PC-3 (cell line): ENCODE measurements at regions not wholly inside any gene's neighbourhood (a gene's known extent, or its start where the extent isn't known, plus 50 kb on each side); places are given as distances from the start of the nearest gene placed in this dataset.

Experiments used
- ATAC-seq: fragments of 200-7000 bp; cut with Tn5 transposase; 2 replicates; pipeline ENCODE4 v1.9.1; 2020; ENCODE audit warnings: mild to moderate bottlenecking, moderate library complexity
- BruUV-seq: library from RNA; stranded (reverse); fragments of 400-500 nt; replicated peaks from 2 replicates; lab custom pipeline; 2021; lab: Mats Ljungman, UMichigan
- CTCF ChIA-PET: fragments of 300-600 bp; sonication (Branson Sonifier 250); formaldehyde crosslinking; loops from one replicate; lab custom pipeline; 2022; ENCODE audit warnings: antibody characterized with exemption; lab: Charles Lee
- POLR2A ChIA-PET: fragments of 300-600 bp; sonication (Branson Sonifier 250); formaldehyde crosslinking; loops from one replicate; lab custom pipeline; 2022; ENCODE audit warnings: antibody characterized with exemption; ENCODE audit not compliant: unreplicated experiment; lab: Charles Lee
- DNase-seq: peaks from one replicate; pipeline ENCODE4 v3.0.0-alpha.2; 2015
- H2AFZ ChIP-seq: fragments of 300-600 bp; sonication (generic); 2 replicates; pipeline ENCODE4 v1.6.0; 2016; ENCODE audit warnings: antibody characterized with exemption, low read length
- H3F3A ChIP-seq: fragments of 300-600 bp; sonication (generic); one replicate; pipeline ENCODE4 v1.6.0; 2017; ENCODE audit warnings: antibody characterized with exemption, low read length, control low read depth, mild to moderate bottlenecking; ENCODE audit not compliant: unreplicated experiment
- H3K27ac ChIP-seq: fragments of 300-600 bp; sonication (generic); 2 replicates; pipeline ENCODE4 v1.5.1; 2016; ENCODE audit warnings: mild to moderate bottlenecking, low read length
- H3K27me3 ChIP-seq: fragments of 300-600 bp; sonication (generic); 2 replicates; pipeline ENCODE4 v1.6.1; 2016; ENCODE audit warnings: low read length, mixed read lengths
- H3K36me3 ChIP-seq: fragments of 300-600 bp; sonication (generic); 2 replicates; pipeline ENCODE4 v1.6.1; 2016; ENCODE audit warnings: low read depth, mixed run types, low read length, mixed read lengths
- H3K4me1 ChIP-seq: fragments of 300-600 bp; sonication (generic); 2 replicates; pipeline ENCODE4 v1.5.1; 2016; ENCODE audit warnings: low read length; ENCODE audit not compliant: insufficient read depth
- H3K4me2 ChIP-seq: fragments of 300-600 bp; sonication (generic); 2 replicates; pipeline ENCODE4 v1.6.0; 2016; ENCODE audit warnings: low read length
- H3K4me3 ChIP-seq: fragments of 300-600 bp; sonication (generic); 2 replicates; pipeline ENCODE4 v1.5.1; 2016; ENCODE audit warnings: mild to moderate bottlenecking, low read length, mixed read lengths
- H3K79me2 ChIP-seq: fragments of 300-600 bp; sonication (generic); 2 replicates; pipeline ENCODE4 v1.6.1; 2017; ENCODE audit warnings: low read length, mixed read lengths
- H3K9ac ChIP-seq: fragments of 300-600 bp; sonication (generic); 2 replicates; pipeline ENCODE4 v1.6.0; 2016; ENCODE audit warnings: mild to moderate bottlenecking, low read length
- H3K9me2 ChIP-seq: fragments of 300-600 bp; sonication (generic); replicated peaks from 2 replicates; pipeline ENCODE4 v1.6.1; 2016; ENCODE audit warnings: mixed run types, low read length, mixed read lengths
- H3K9me3 ChIP-seq: fragments of 300-600 bp; sonication (generic); 2 replicates; pipeline ENCODE4 v1.6.1; 2016; ENCODE audit warnings: low read length, mixed read lengths
- H4K20me1 ChIP-seq: fragments of 300-600 bp; sonication (generic); 2 replicates; pipeline ENCODE4 v1.6.1; 2016; ENCODE audit warnings: low read length, mixed read lengths
- EZH2 ChIP-seq: fragments of 300-600 bp; sonication (generic); IDR thresholded peaks from one replicate; pipeline ENCODE4 v1.6.1; 2017; ENCODE audit warnings: antibody characterized with exemption, mild to moderate bottlenecking, low read length; ENCODE audit not compliant: unreplicated experiment
- EZH2phosphoT487 ChIP-seq: fragments of 300-600 bp; sonication (generic); IDR thresholded peaks from 2 replicates; pipeline ENCODE4 v1.6.1; 2018; ENCODE audit warnings: mild to moderate bottlenecking, antibody characterized with exemption, low read length, borderline replicate concordance
- intact Hi-C: fragments of 100-400 bp; cut with micrococcal nuclease; formaldehyde crosslinking; loops from 2 replicates; pipeline ENCODE4 v1.9.0; 2023
- TF ChIP-seq, protein P1 (sequence below): fragments of 300-600 bp; sonication (generic); conservative IDR thresholded peaks from 2 replicates; pipeline ENCODE4 v1.5.1; 2017; ENCODE audit warnings: antibody characterized with exemption, low read depth, mild to moderate bottlenecking, low read length

DNA sequence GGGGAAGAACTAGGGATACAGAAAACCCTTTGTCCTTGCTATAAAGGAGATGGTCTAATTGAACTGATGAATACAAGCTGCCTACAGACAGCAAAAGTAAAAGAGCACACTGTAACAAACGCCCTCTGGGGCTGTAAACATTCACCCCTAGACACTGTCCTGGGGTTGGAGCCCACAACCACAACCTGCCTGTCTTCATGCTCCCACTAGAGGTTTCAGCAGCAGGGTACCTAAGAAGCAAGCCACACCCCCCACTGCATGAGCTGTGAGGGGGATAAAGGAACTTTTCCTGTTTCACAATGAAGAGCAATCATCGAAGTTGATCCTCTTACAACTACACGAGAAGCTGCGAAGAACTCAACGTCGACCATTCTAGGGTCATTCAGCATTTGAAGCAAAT lies 90.5 kb upstream of the LUZP2 start:
- CTCF ChIA-PET: no interaction called here
- H3K9ac ChIP-seq: no peak overlapping the region
- TF ChIP-seq EZH2: no peak
- no peak for TF ChIP-seq EZH2phosphoT487
- TF ChIP-seq, protein P1, sequence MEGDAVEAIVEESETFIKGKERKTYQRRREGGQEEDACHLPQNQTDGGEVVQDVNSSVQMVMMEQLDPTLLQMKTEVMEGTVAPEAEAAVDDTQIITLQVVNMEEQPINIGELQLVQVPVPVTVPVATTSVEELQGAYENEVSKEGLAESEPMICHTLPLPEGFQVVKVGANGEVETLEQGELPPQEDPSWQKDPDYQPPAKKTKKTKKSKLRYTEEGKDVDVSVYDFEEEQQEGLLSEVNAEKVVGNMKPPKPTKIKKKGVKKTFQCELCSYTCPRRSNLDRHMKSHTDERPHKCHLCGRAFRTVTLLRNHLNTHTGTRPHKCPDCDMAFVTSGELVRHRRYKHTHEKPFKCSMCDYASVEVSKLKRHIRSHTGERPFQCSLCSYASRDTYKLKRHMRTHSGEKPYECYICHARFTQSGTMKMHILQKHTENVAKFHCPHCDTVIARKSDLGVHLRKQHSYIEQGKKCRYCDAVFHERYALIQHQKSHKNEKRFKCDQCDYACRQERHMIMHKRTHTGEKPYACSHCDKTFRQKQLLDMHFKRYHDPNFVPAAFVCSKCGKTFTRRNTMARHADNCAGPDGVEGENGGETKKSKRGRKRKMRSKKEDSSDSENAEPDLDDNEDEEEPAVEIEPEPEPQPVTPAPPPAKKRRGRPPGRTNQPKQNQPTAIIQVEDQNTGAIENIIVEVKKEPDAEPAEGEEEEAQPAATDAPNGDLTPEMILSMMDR: no peak
- intact Hi-C loops: no loop called here
- H3K36me3 ChIP-seq: no peaks in the 10 kb centered on the region
- POLR2A ChIA-PET: no interaction called here
- H3K79me2 ChIP-seq: no peaks in the 10 kb centered on the region
- no peaks in the 10 kb centered on the region for H3F3A ChIP-seq
- ATAC-seq (no peak), DNase-seq (no peak)
- no peak overlapping the region for H3K4me3 ChIP-seq
- H2AFZ ChIP-seq: no peak overlapping the region
- H3K4me2 ChIP-seq: no peak overlapping the region
- no peaks in the 10 kb centered on the region for H3K4me1 ChIP-seq
- H3K27me3 ChIP-seq: no peaks in the 10 kb centered on the region
- H3K9me3 ChIP-seq: no peaks in the 10 kb centered on the region
- no peak overlapping the region for H3K27ac ChIP-seq
- H3K9me2 ChIP-seq: no peaks in the 10 kb centered on the region
- BruUV-seq: no TSS peak
- H4K20me1 ChIP-seq: no peaks in the 10 kb centered on the region

GRCh38 chr11:24406980-24407379 lies 89.9 kb upstream of the LUZP2 start:
- ChIA-PET CTCF (no interaction called here), POLR2A (no interaction called here)
- no TSS peak for BruUV-seq
- H4K20me1 ChIP-seq: no peaks in the 10 kb centered on the region
- TF ChIP-seq EZH2: no peak
- TF ChIP-seq EZH2phosphoT487: no peak
- TF ChIP-seq, protein P1: no peak
- no peaks in the 10 kb centered on the region for H3K36me3 ChIP-seq
- intact Hi-C loops: no loop called here
- DNase-seq: no peak
- H3K27me3 ChIP-seq: no peaks in the 10 kb centered on the region
- H3K27ac ChIP-seq: no peak overlapping the region
- no peaks in the 10 kb centered on the region for H3F3A ChIP-seq
- no peak overlapping the region for H2AFZ ChIP-seq
- no peaks in the 10 kb centered on the region for H3K4me1 ChIP-seq
- no peaks in the 10 kb centered on the region for H3K79me2 ChIP-seq
- H3K9me2 ChIP-seq: no peaks in the 10 kb centered on the region
- no peak overlapping the region for H3K9ac ChIP-seq
- no peak overlapping the region for H3K4me3 ChIP-seq
- no peaks in the 10 kb centered on the region for H3K9me3 ChIP-seq
- H3K4me2 ChIP-seq: no peak overlapping the region
- no peak for ATAC-seq

DNA sequence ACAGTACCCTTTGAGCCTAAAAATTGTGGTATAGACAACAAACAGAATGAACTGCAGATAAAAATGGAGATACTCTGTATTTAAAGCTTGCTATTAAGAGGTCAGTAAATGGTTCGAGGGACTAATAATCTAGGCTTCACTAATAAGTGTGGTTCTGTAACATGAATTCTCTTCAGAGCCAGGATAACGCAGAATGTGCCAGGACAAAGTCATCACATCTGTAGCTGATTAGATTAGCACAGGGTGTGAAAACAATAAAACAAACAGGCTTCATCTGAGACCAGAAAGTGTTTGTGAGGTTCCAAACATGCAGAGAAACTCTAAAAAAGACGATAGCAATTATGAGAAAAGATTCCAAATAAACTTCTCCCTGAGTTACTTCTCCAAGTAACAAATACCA lies 89.1 kb upstream of the LUZP2 start:
- H2AFZ ChIP-seq: no peak overlapping the region
- BruUV-seq: no TSS peak
- no peak overlapping the region for H3K27ac ChIP-seq
- TF ChIP-seq, protein P1: no peak
- TF ChIP-seq EZH2phosphoT487 (no peak), EZH2 (no peak)
- no peaks in the 10 kb centered on the region for H3F3A ChIP-seq
- no peaks in the 10 kb centered on the region for H3K9me2 ChIP-seq
- ATAC-seq: no peak
- no peaks in the 10 kb centered on the region for H3K79me2 ChIP-seq
- ChIA-PET CTCF (no interaction called here), POLR2A (interaction anchor here (0.7 kb wide), 1 partner anchor 208 kb away, joined by 6 read pairs; no protein-coding TSS in a partner anchor)
- no peak overlapping the region for H3K4me2 ChIP-seq
- no peaks in the 10 kb centered on the region for H3K36me3 ChIP-seq
- no peaks in the 10 kb centered on the region for H3K4me1 ChIP-seq
- H3K27me3 ChIP-seq: no peaks in the 10 kb centered on the region
- H3K4me3 ChIP-seq: no peak overlapping the region
- H4K20me1 ChIP-seq: no peaks in the 10 kb centered on the region
- H3K9me3 ChIP-seq: no peaks in the 10 kb centered on the region
- DNase-seq: no peak
- intact Hi-C loops: no loop called here
- no peak overlapping the region for H3K9ac ChIP-seq
